H1 (cell line): ENCODE measurements at regions not wholly inside any gene's neighbourhood (a gene's known extent, or its start where the extent isn't known, plus 50 kb on each side); places are given as distances from the start of the nearest gene placed in this dataset.

Experiments used
- CTCF ChIA-PET: fragments of 300-600 bp; sonication (Branson Sonifier 250); formaldehyde crosslinking; loops from one replicate; lab custom pipeline; 2021; ENCODE audit not compliant: partially characterized antibody; lab: Charles Lee
- POLR2A ChIA-PET: fragments of 300-600 bp; sonication (Branson Sonifier 250); formaldehyde crosslinking; loops from one replicate; lab custom pipeline; 2021; ENCODE audit warnings: inconsistent platforms; ENCODE audit not compliant: partially characterized antibody; lab: Charles Lee
- DNase-seq, 2 experiments: peaks; one replicate each; pipeline versions ENCODE4 v3.0.0 to v3.0.0-alpha.2; 2010 to 2022; ENCODE audit warnings: low spot score in 2 of 2, low read depth in 1 of 2, mixed read lengths in 1 of 2
- FAIRE-seq: peaks from 2 replicates; lab custom pipeline; 2011; peaks lifted over from hg19 to GRCh38; lab: Jason Lieb, UNC
- H2AFZ ChIP-seq: 2 replicates; pipeline ENCODE4 v1.8.1; 2012; ENCODE audit warnings: low read length, inconsistent platforms
- H2AK5ac ChIP-seq: 2 replicates; pipeline ENCODE4 v1.6.1; 2013; ENCODE audit warnings: low read depth, low read length
- H2BK120ac ChIP-seq: replicated peaks from 2 replicates; pipeline ENCODE3; 2013; ENCODE audit warnings: low read depth, low read length, inconsistent platforms
- H2BK12ac ChIP-seq: 2 replicates; pipeline ENCODE4 v1.6.1; 2013; ENCODE audit warnings: low read depth, low read length
- H2BK15ac ChIP-seq: 2 replicates; pipeline ENCODE4 v1.6.1; 2013; ENCODE audit warnings: low read length
- H2BK20ac ChIP-seq: 2 replicates; pipeline ENCODE4 v1.6.1; 2013; ENCODE audit warnings: low read length
- H2BK5ac ChIP-seq: 2 replicates; pipeline ENCODE4 v1.6.1; 2013; ENCODE audit warnings: low read depth, low read length
- H3K14ac ChIP-seq: 2 replicates; pipeline ENCODE4 v1.6.1; 2013; ENCODE audit warnings: inconsistent platforms; ENCODE audit not compliant: insufficient read length
- H3K18ac ChIP-seq: 2 replicates; pipeline ENCODE4 v1.6.1; 2013; ENCODE audit warnings: low read length; ENCODE audit errors: extremely low read depth
- H3K23ac ChIP-seq: 2 replicates; pipeline ENCODE4 v1.6.1; 2013; ENCODE audit warnings: inconsistent platforms; ENCODE audit not compliant: insufficient read length
- H3K23me2 ChIP-seq: 2 replicates; pipeline ENCODE4 v1.6.1; 2013; ENCODE audit warnings: low read depth, low read length
- H3K27ac ChIP-seq: 2 replicates; pipeline ENCODE4 v1.6.1; 2011; ENCODE audit warnings: low read depth, low read length, inconsistent platforms
- H3K27me3 ChIP-seq, 4 experiments: replicated peaks in 1 of 4; 1 replicate in 1 of 4; 2 replicates in 3 of 4; pipeline versions ENCODE4 v1.6.1 to v1.8.1; 2011 to 2013; ENCODE audit warnings: low read length in 3 of 4, mild to moderate bottlenecking in 3 of 4, inconsistent platforms in 2 of 4, mixed read lengths in 2 of 4, moderate library complexity in 1 of 4; ENCODE audit not compliant: control insufficient read depth in 3 of 4, insufficient read depth in 3 of 4; ENCODE audit errors: extremely low read depth in 1 of 4
- H3K36me3 ChIP-seq, 4 experiments: 2 replicates each; pipeline versions ENCODE4 v1.6.1 to v1.8.1; 2011 to 2013; ENCODE audit warnings: mild to moderate bottlenecking in 4 of 4, low read length in 3 of 4, moderate library complexity in 2 of 4, control low read depth in 1 of 4, inconsistent platforms in 1 of 4; ENCODE audit not compliant: insufficient read depth in 4 of 4, control insufficient read depth in 2 of 4
- H3K4ac ChIP-seq: replicated peaks from 2 replicates; pipeline ENCODE3; 2013; ENCODE audit warnings: low read length, low read depth, mixed read lengths, inconsistent platforms; ENCODE audit not compliant: insufficient read length
- H3K4me1 ChIP-seq, 4 experiments: replicated peaks in 1 of 4; 1 replicate in 1 of 4; 2 replicates in 3 of 4; pipeline versions ENCODE4 v1.6.1 to v1.8.1; 2011 to 2013; ENCODE audit warnings: low read length in 3 of 4, inconsistent platforms in 2 of 4, mixed read lengths in 1 of 4; ENCODE audit not compliant: insufficient read depth in 4 of 4, control insufficient read depth in 3 of 4
- H3K4me2 ChIP-seq, 2 experiments: 2 replicates each; pipeline versions ENCODE4 v1.6.1 to v1.8.1; 2011 to 2013; ENCODE audit warnings: low read depth in 2 of 2, low read length in 2 of 2, control low read depth in 1 of 2, inconsistent platforms in 1 of 2, mild to moderate bottlenecking in 1 of 2; ENCODE audit not compliant: insufficient read depth in 1 of 2
- H3K4me3 ChIP-seq, 4 experiments: fragments of 200-600, 300-600 bp in 1 of 4; sonication (generic), shearing (Covaris generic), sonication (Bioruptor Twin) in 1 of 4; 2 replicates each; pipeline versions ENCODE4 v1.5.1 to v1.8.1; 2011 to 2016; ENCODE audit warnings: low read length in 4 of 4, low read depth in 3 of 4, control low read depth in 2 of 4, inconsistent platforms in 2 of 4, mild to moderate bottlenecking in 2 of 4, mixed read lengths in 1 of 4, moderate library complexity in 1 of 4; ENCODE audit not compliant: insufficient read depth in 2 of 4; ENCODE audit errors: extremely low read depth in 1 of 4
- H3K56ac ChIP-seq: replicated peaks from 2 replicates; pipeline ENCODE3; 2013; ENCODE audit warnings: low read depth, mild to moderate bottlenecking, mixed read lengths, low read length, inconsistent platforms; ENCODE audit not compliant: insufficient read length
- H3K79me1 ChIP-seq: 2 replicates; pipeline ENCODE4 v1.6.1; 2013; ENCODE audit warnings: low read depth, low read length, control low read depth
- H3K79me2 ChIP-seq, 2 experiments: 2 replicates each; pipeline versions ENCODE4 v1.6.1 to v1.8.1; 2012 to 2013; ENCODE audit warnings: low read length in 2 of 2, mild to moderate bottlenecking in 2 of 2, inconsistent platforms in 1 of 2; ENCODE audit not compliant: insufficient read depth in 2 of 2, control insufficient read depth in 1 of 2
- H3K9ac ChIP-seq, 4 experiments: replicated peaks in 1 of 4; 1 replicate in 1 of 4; 2 replicates in 3 of 4; pipeline versions ENCODE4 v1.6.1 to v1.8.1; 2011 to 2013; ENCODE audit warnings: low read depth in 3 of 4, low read length in 3 of 4, control low read depth in 2 of 4, mild to moderate bottlenecking in 2 of 4, moderate library complexity in 2 of 4, inconsistent platforms in 1 of 4; ENCODE audit errors: extremely low read depth in 1 of 4
- H3K9me3 ChIP-seq, 2 experiments: 2 replicates each; pipeline versions ENCODE4 v1.6.1 to v1.8.1; 2012 to 2013; ENCODE audit warnings: mild to moderate bottlenecking in 2 of 2, moderate library complexity in 2 of 2, control low read depth in 1 of 2, inconsistent platforms in 1 of 2, low read depth in 1 of 2, low read length in 1 of 2, mixed read lengths in 1 of 2; ENCODE audit not compliant: insufficient read depth in 2 of 2
- H4K20me1 ChIP-seq, 2 experiments: replicated peaks in 1 of 2; 2 replicates each; pipeline versions ENCODE3 to v1.8.1; 2011 to 2013; ENCODE audit warnings: inconsistent platforms in 2 of 2, low read length in 2 of 2, mild to moderate bottlenecking in 1 of 2; ENCODE audit not compliant: insufficient read depth in 2 of 2, control insufficient read depth in 1 of 2
- H4K5ac ChIP-seq: 2 replicates; pipeline ENCODE4 v1.6.1; 2013; ENCODE audit warnings: low read length, low read depth, mixed read lengths, inconsistent platforms; ENCODE audit not compliant: insufficient read length
- H4K8ac ChIP-seq: 2 replicates; pipeline ENCODE4 v1.8.0; 2013; ENCODE audit warnings: mild to moderate bottlenecking, moderate library complexity, low read length, inconsistent platforms; ENCODE audit not compliant: insufficient read depth; ENCODE audit errors: extremely low read depth
- H4K91ac ChIP-seq: replicated peaks from 2 replicates; pipeline ENCODE3; 2013; ENCODE audit warnings: low read length, mixed read lengths, inconsistent platforms; ENCODE audit not compliant: insufficient read length
- GTF2F1 ChIP-seq: IDR thresholded peaks from 2 replicates; pipeline ENCODE4 v1.6.1; 2012; ENCODE audit warnings: low read depth, low read length, improper control_type of control experiment, borderline replicate concordance
- KDM5A ChIP-seq: fragments of 200-600 bp; IDR thresholded peaks from 2 replicates; pipeline ENCODE4 v1.7.1; 2012; ENCODE audit warnings: mild to moderate bottlenecking, low read length, inconsistent platforms, mixed read lengths
- POLR2AphosphoS5 ChIP-seq: IDR thresholded peaks from 2 replicates; pipeline ENCODE4 v1.6.1; 2011; ENCODE audit warnings: low read depth, low read length
- RXRA ChIP-seq: IDR thresholded peaks from 2 replicates; pipeline ENCODE4 v1.6.1; 2011; ENCODE audit warnings: low read depth, mild to moderate bottlenecking, low read length, moderate library complexity; ENCODE audit not compliant: insufficient read depth
- TBP ChIP-seq: IDR thresholded peaks from 2 replicates; pipeline ENCODE4 v1.6.1; 2011; ENCODE audit warnings: low read depth, low read length, improper control_type of control experiment
- WGBS, 2 experiments: shearing (Covaris generic) in 1 of 2; methylation state at CpG; one replicate each; pipeline versions ENCODE4 v1.1.6 to v1.1.7; 2013 to 2015; ENCODE audit warnings: low lambda C conversion rate in 2 of 2, mixed read lengths in 2 of 2, inconsistent platforms in 1 of 2, low coverage in 1 of 2, missing lambda C conversion rate in 1 of 2; ENCODE audit not compliant: insufficient replicate concordance in 2 of 2, insufficient coverage in 1 of 2, insufficient read length in 1 of 2; ENCODE audit errors: extremely low coverage in 1 of 2, missing lambda C conversion rate in 1 of 2; 5-methylcytosine and 5-hydroxymethylcytosine counted together

DNA sequence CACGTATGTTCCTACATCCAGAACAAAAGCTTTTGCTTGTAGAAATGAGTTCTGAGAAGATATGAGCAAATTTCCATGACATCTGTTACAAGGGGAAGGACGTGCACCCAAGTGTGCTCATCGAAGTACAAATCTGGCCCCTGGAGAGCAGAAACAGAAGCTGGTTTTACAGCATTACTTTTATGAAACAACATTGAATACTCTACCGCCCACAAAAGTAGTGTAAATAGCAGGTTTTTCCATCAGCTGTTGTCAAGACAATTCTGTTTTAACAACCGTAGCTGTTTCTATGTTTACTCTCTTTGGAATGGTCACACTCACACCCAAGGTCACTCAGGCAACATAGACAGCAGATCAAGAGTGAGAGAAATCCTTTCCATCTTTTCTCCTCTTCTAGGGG is 114.2 kb upstream of the SSTR4 start:
- CTCF ChIA-PET = interaction anchor here (2.1 kb wide), 1 partner anchor 54 kb away, joined by 8 read pairs; no protein-coding TSS in a partner anchor
- Histone ChIP-seq H2BK12ac (no peak overlapping the region), H3K4me2 (no peak overlapping the region)

More for the DNA sequence above, 114.2 kb upstream of the SSTR4 start:
- no peaks in the 10 kb centered on the region for H3K4me1 ChIP-seq
- no peak overlapping the region for H2BK15ac ChIP-seq
- no peak overlapping the region for H3K4me3 ChIP-seq
- no peak overlapping the region for H2AFZ ChIP-seq
- no peak overlapping the region for H2BK20ac ChIP-seq
- no peaks in the 10 kb centered on the region for H3K79me1 ChIP-seq
- no peak overlapping the region for H2AK5ac ChIP-seq
- H4K20me1 ChIP-seq = no peaks in the 10 kb centered on the region
- no peaks in the 10 kb centered on the region for H3K9me3 ChIP-seq
- no peak overlapping the region for H4K91ac ChIP-seq
- DNase-seq (no peak), FAIRE-seq (no peak)
- no peak overlapping the region for H3K56ac ChIP-seq
- no peak overlapping the region for H4K5ac ChIP-seq
- no peak overlapping the region for H3K18ac ChIP-seq
- 86% methylated on average over 5 of the region's 5 CpGs; no CpG with 5 or more reads in 1 of the 2 experiments for WGBS, 2 experiments
- no peak overlapping the region for H3K27ac ChIP-seq
- no peak overlapping the region for H4K8ac ChIP-seq
- POLR2A ChIA-PET = no interaction called here
- no peaks in the 10 kb centered on the region for H3K27me3 ChIP-seq
- H3K14ac ChIP-seq = no peak overlapping the region
- TF ChIP-seq KDM5A = no peak
- no peak for TF ChIP-seq TBP
- no peak for TF ChIP-seq RXRA
- TF ChIP-seq POLR2AphosphoS5 = no peak
- no peak for TF ChIP-seq GTF2F1
- no peak overlapping the region for H2BK5ac ChIP-seq
- H3K23ac ChIP-seq = no peak overlapping the region
- H3K23me2 ChIP-seq = no peaks in the 10 kb centered on the region; the same call in 1 of the 2 replicates
- H2BK120ac ChIP-seq = no peak overlapping the region
- no peaks in the 10 kb centered on the region for H3K36me3 ChIP-seq
- H3K79me2 ChIP-seq = no peaks in the 10 kb centered on the region
- H3K4ac ChIP-seq = no peak overlapping the region
- H3K9ac ChIP-seq = no peak overlapping the region
